Gastroesophageal sphincter (tissue), 3 donors: ENCODE measurements at regions not wholly inside any gene's neighbourhood (a gene's known extent, or its start where the extent isn't known, plus 50 kb on each side); places are given as distances from the start of the nearest gene placed in this dataset.

ENCODE experiments used
- CTCF ChIP-seq, 4 experiments: fragments of 200-600 bp in 2 of 4; fragments of 450-650 bp in 2 of 4; sonication (generic) in 1 of 4; IDR thresholded peaks; one replicate each; pipeline ENCODE4 v1.5.1; 2017 to 2019; ENCODE audit warnings: antibody characterized with exemption in 4 of 4, mild to moderate bottlenecking in 2 of 4, moderate library complexity in 2 of 4
- EP300 ChIP-seq: sonication (generic); formaldehyde crosslinking; IDR thresholded peaks from one replicate; pipeline ENCODE4 v1.6.1; 2017; ENCODE audit warnings: antibody characterized with exemption, mild to moderate bottlenecking
- POLR2AphosphoS5 ChIP-seq: sonication (generic); formaldehyde crosslinking; IDR thresholded peaks from one replicate; pipeline ENCODE4 v1.6.1; 2017; ENCODE audit warnings: antibody characterized with exemption

GRCh38 chr11:27816197-27816596 lies 115.9 kb upstream of the BDNF start:
- no peak for TF ChIP-seq CTCF (IDR thresholded peaks at IDR 0.05)
- TF ChIP-seq POLR2AphosphoS5: no peak
- no peak for TF ChIP-seq EP300
